Fibroblast of skin of right quadriceps (primary cell): ENCODE measurements at regions not wholly inside any gene's neighbourhood (a gene's known extent, or its start where the extent isn't known, plus 50 kb on each side); places are given as distances from the start of the nearest gene placed in this dataset.
"Not testable (repeated sequence)": the region's sequence is repeated elsewhere in the genome, so short reads cannot be mapped to it uniquely, and the experiment has no call there.

Experiments
- DNase-seq: peaks from one replicate; pipeline ENCODE4 v3.0.0-alpha.2; 2013

GRCh38 chr14:71240866-71241520, 333.7 kb downstream of the PCNX1 start:
- DNase-seq, result no peak

- peak; percentile 97 for DNase-seq
Measured at GRCh38 chr14:71242237-71242748, 335.0 kb downstream of the PCNX1 start.

GRCh38 chr14:71243697-71244096, 336.4 kb downstream of the PCNX1 start:
- DNase-seq, result peak; percentile 91

- peak; percentile 72 for DNase-seq
Measured at GRCh38 chr14:71244341-71244740, 337.1 kb downstream of the PCNX1 start.

- DNase-seq, result no peak
Measured at GRCh38 chr14:71245659-71246361, 338.6 kb downstream of the PCNX1 start.

- DNase-seq, result no peak
Measured at GRCh38 chr14:71246539-71246938, 339.3 kb downstream of the PCNX1 start.

GRCh38 chr14:71247106-71247505, 339.8 kb downstream of the PCNX1 start:
- DNase-seq, result no peak

- DNase-seq, result no peak
Measured at GRCh38 chr14:71248194-71248593, 340.9 kb downstream of the PCNX1 start.

- no peak for DNase-seq
Measured at GRCh38 chr14:71250347-71250746, 343.1 kb downstream of the PCNX1 start.

GRCh38 chr14:71250791-71251190, 343.5 kb downstream of the PCNX1 start:
- DNase-seq, result no peak

GRCh38 chr14:71254091-71254719, 346.9 kb downstream of the PCNX1 start:
- DNase-seq, result not testable (repeated sequence)

- peak; percentile 88 for DNase-seq
Measured at GRCh38 chr14:71261206-71261605, 353.9 kb downstream of the PCNX1 start.

- no peak for DNase-seq
Measured at GRCh38 chr14:71262441-71262840, 355.2 kb downstream of the PCNX1 start.

GRCh38 chr14:71264260-71264659, 357.0 kb downstream of the PCNX1 start:
- DNase-seq, result no peak

- DNase-seq, result peak; percentile 58
Measured at GRCh38 chr14:71267007-71267513, 359.8 kb downstream of the PCNX1 start.

- no peak for DNase-seq
Measured at GRCh38 chr14:71267691-71268090, 360.4 kb downstream of the PCNX1 start.

- no peak for DNase-seq
Measured at GRCh38 chr14:71270111-71270510, 362.9 kb downstream of the PCNX1 start.

- DNase-seq, result no peak
Measured at GRCh38 chr14:71271166-71271945, 364.1 kb downstream of the PCNX1 start.

GRCh38 chr14:71273366-71273765, 366.1 kb downstream of the PCNX1 start:
- no peak for DNase-seq

- no peak for DNase-seq
Measured at GRCh38 chr14:71284048-71284447, 376.8 kb downstream of the PCNX1 start.

GRCh38 chr14:71286126-71286525, 378.9 kb downstream of the PCNX1 start:
- DNase-seq, result no peak

GRCh38 chr14:71287567-71287966, 380.3 kb downstream of the PCNX1 start:
- DNase-seq, result no peak

GRCh38 chr14:71289536-71289935, 382.3 kb downstream of the PCNX1 start:
- no peak for DNase-seq
